ENCODE measurements at regions not wholly inside any gene's neighbourhood (a gene's known extent, or its start where the extent isn't known, plus 50 kb on each side); places are given as distances from the start of the nearest gene placed in this dataset.

DNA sequence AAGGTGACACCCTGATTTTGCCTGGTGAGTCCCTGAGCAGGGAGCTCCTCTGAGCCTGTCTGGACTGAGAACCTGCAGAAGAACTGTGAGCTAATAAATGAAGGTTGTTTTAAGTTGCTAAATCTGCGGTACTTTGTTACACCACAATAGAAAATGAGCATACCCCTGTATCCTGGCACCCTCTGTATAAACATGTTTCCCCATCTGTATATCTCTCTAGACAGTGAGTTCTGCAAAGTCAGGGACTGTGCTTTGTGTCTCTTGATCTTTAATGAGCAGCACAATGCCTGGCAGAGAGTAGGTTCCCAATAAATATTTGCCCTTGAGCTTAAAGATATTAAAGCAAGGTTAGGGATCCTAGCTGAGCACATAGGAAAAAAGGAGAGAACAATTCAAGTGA, 228.8 kb downstream of the OMA1 start:
- H3K9ac ChIP-seq (ENCODE audit: low read depth, low read length), result no peak overlapping the region
- no peaks in the 10 kb centered on the region for H4K20me1 ChIP-seq (ENCODE audit: insufficient read depth, low read length)
- H3K79me2 ChIP-seq (ENCODE audit: insufficient read depth, low read length), result no peaks in the 10 kb centered on the region
- H3K4me2 ChIP-seq (ENCODE audit: insufficient read depth, low read length), result no peak overlapping the region
- DNase-seq (no peak), ATAC-seq (ENCODE audit: insufficient read depth, low read depth) (no peak)
- H3K36me3 ChIP-seq (ENCODE audit: insufficient read depth, low read length), result no peaks in the 10 kb centered on the region
- no peaks in the 10 kb centered on the region for H3K4me1 ChIP-seq (ENCODE audit: insufficient read depth, low read length)
- no peak overlapping the region for H2AFZ ChIP-seq (ENCODE audit: low read depth, low read length)
- peaks cover 5% of the 10 kb centered on the region for H3K9me3 ChIP-seq (ENCODE audit: insufficient read depth, low read length, severe bottlenecking)
- H3K4me3 ChIP-seq (ENCODE audit: low read depth in 1 of 2, low read length in 2 of 2), result no peak overlapping the region
- no peak overlapping the region for H3K27ac ChIP-seq (ENCODE audit: low read length)
- no peak for TF ChIP-seq EZH2 (IDR thresholded peaks at IDR 0.05; ENCODE audit: borderline replicate concordance, low read depth, low read length, severe bottlenecking)
- TF ChIP-seq, protein P1, sequence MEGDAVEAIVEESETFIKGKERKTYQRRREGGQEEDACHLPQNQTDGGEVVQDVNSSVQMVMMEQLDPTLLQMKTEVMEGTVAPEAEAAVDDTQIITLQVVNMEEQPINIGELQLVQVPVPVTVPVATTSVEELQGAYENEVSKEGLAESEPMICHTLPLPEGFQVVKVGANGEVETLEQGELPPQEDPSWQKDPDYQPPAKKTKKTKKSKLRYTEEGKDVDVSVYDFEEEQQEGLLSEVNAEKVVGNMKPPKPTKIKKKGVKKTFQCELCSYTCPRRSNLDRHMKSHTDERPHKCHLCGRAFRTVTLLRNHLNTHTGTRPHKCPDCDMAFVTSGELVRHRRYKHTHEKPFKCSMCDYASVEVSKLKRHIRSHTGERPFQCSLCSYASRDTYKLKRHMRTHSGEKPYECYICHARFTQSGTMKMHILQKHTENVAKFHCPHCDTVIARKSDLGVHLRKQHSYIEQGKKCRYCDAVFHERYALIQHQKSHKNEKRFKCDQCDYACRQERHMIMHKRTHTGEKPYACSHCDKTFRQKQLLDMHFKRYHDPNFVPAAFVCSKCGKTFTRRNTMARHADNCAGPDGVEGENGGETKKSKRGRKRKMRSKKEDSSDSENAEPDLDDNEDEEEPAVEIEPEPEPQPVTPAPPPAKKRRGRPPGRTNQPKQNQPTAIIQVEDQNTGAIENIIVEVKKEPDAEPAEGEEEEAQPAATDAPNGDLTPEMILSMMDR (IDR thresholded peaks at IDR 0.05; ENCODE audit: borderline replicate concordance, extremely low read depth, low read length, poor library complexity, severe bottlenecking), result no peak
- H3K27me3 ChIP-seq (ENCODE audit: insufficient read depth, low read length, poor library complexity), result no peaks in the 10 kb centered on the region

DNA sequence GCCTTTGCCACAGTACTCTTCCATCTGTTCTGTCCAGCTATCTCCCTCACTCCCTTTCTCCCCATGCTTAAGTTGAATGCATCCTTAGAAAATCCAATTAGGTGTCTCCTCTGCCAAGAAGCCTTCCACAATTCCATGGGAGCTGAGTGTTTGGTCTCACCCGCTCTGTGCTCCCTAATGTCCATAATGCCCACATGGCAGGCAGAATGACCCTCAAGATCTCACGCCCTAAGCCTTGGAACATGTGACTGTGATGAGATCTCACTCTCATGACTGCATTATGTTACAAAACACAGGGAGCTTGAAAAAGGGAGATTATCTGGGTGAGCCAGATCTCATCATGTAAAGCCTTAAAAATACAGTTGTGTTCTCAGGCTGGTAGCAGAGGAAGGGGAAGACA, 229.4 kb downstream of the OMA1 start:
- ATAC-seq (ENCODE audit: insufficient read depth, low read depth), result no peak
- no peak overlapping the region for H3K27ac ChIP-seq (ENCODE audit: low read length)
- H2AFZ ChIP-seq (ENCODE audit: low read depth, low read length), result no peak overlapping the region
- DNase-seq, result no peak
- H3K9me3 ChIP-seq (ENCODE audit: insufficient read depth, low read length, severe bottlenecking), result peaks cover 5% of the 10 kb centered on the region
- H3K27me3 ChIP-seq (ENCODE audit: insufficient read depth, low read length, poor library complexity), result no peaks in the 10 kb centered on the region
- no peaks in the 10 kb centered on the region for H3K79me2 ChIP-seq (ENCODE audit: insufficient read depth, low read length)
- no peaks in the 10 kb centered on the region for H3K4me1 ChIP-seq (ENCODE audit: insufficient read depth, low read length)
- no peaks in the 10 kb centered on the region for H4K20me1 ChIP-seq (ENCODE audit: insufficient read depth, low read length)
- H3K4me3 ChIP-seq (ENCODE audit: low read depth in 1 of 2, low read length in 2 of 2), result no peak overlapping the region
- no peak overlapping the region for H3K4me2 ChIP-seq (ENCODE audit: insufficient read depth, low read length)
- no peak for TF ChIP-seq EZH2 (IDR thresholded peaks at IDR 0.05; ENCODE audit: borderline replicate concordance, low read depth, low read length, severe bottlenecking)
- TF ChIP-seq, protein P1 (IDR thresholded peaks at IDR 0.05; ENCODE audit: borderline replicate concordance, extremely low read depth, low read length, poor library complexity, severe bottlenecking), result no peak
- no peak overlapping the region for H3K9ac ChIP-seq (ENCODE audit: low read depth, low read length)
- no peaks in the 10 kb centered on the region for H3K36me3 ChIP-seq (ENCODE audit: insufficient read depth, low read length)

DNA sequence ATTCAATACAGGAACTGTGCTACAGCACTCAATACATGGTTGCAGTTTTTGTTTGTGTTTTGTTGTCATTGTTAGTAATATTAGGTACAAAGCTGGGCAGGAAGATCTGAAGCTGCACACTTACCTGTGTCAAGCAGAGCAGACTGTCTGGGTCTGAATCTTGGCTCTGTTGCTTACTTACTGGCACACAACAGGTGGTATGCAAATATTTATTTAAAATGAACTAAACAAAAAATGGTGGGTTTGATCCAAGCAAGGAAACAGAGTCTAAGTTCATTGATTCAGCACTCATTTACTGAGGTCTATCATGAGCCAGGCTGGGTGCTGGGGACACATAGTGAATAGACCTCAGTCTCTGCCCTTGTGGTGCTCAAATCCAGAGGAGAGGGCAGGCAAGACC, 230.4 kb downstream of the OMA1 start:
- Histone ChIP-seq H3K27ac (ENCODE audit: low read length) (no peak overlapping the region), H3K9ac (ENCODE audit: low read depth, low read length) (no peak overlapping the region), H3K9me3 (ENCODE audit: insufficient read depth, low read length, severe bottlenecking) (peaks cover under 1% of the 10 kb centered on the region), H4K20me1 (ENCODE audit: insufficient read depth, low read length) (no peaks in the 10 kb centered on the region), H3K36me3 (ENCODE audit: insufficient read depth, low read length) (no peaks in the 10 kb centered on the region), H3K4me2 (ENCODE audit: insufficient read depth, low read length) (no peak overlapping the region), H2AFZ (ENCODE audit: low read depth, low read length) (no peak overlapping the region), H3K79me2 (ENCODE audit: insufficient read depth, low read length) (no peaks in the 10 kb centered on the region), H3K27me3 (ENCODE audit: insufficient read depth, low read length, poor library complexity) (no peaks in the 10 kb centered on the region), H3K4me3 (ENCODE audit: low read depth in 1 of 2, low read length in 2 of 2) (no peak overlapping the region), H3K4me1 (ENCODE audit: insufficient read depth, low read length) (no peaks in the 10 kb centered on the region)
- ATAC-seq (ENCODE audit: insufficient read depth, low read depth) (no peak), DNase-seq (no peak)
- TF ChIP-seq EZH2 (IDR thresholded peaks at IDR 0.05; ENCODE audit: borderline replicate concordance, low read depth, low read length, severe bottlenecking), result no peak
- TF ChIP-seq, protein P1 (IDR thresholded peaks at IDR 0.05; ENCODE audit: borderline replicate concordance, extremely low read depth, low read length, poor library complexity, severe bottlenecking), result no peak

Measured in DND-41 (cell line).